ENCODE measurements at regions not wholly inside any gene's neighbourhood (a gene's known extent, or its start where the extent isn't known, plus 50 kb on each side); places are given as distances from the start of the nearest gene placed in this dataset.
"Not testable (repeated sequence)": the region's sequence is repeated elsewhere in the genome, so short reads cannot be mapped to it uniquely, and the experiment has no call there.

GRCh38 chr15:31433091-31433490 is 106.5 kb downstream of the KLF13 start:
- DNase-seq (ENCODE audit: low spot score): no peak

GRCh38 chr15:31433574-31433973 is 106.9 kb downstream of the KLF13 start:
- no peak for DNase-seq (ENCODE audit: low spot score)

- DNase-seq (ENCODE audit: low spot score): no peak
Measured at GRCh38 chr15:31434275-31434587, 107.6 kb downstream of the KLF13 start.

- DNase-seq (ENCODE audit: low spot score): no peak
Measured at GRCh38 chr15:31434588-31435260, 108.1 kb downstream of the KLF13 start.

DNA sequence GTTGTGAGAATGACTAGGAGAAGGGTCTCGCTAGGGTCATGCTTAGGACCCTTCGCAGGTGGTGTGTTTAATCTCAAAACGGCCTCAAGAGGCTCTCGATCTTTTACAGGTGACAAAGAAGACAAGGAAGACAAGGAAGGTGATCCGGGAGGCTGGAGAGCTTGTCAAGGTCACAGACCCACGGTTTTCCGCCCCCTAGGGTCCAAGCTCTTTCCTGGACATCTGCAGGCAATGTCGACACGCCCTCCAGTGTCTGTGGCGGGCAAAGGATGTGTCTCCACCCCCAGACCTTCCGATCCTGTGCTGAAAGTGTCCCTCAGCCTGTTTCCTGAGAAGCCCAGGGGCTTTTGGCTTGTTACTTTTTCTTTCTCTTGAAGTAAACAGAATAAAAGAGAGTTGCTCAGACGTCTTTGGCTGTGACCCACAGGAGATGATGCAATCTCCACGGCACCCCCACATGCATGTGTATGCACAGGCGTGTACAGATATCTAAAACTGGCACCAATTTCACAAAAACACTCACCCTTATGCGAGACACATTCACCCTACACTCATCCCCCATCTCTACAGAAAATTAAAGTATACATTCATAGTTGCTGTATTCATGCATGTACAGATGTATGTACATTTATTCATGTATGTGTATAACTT is 108.8 kb downstream of the KLF13 start:
- DNase-seq (ENCODE audit: low spot score): peak; percentile 78

GRCh38 chr15:31435912-31436628 is 109.4 kb downstream of the KLF13 start:
- DNase-seq (ENCODE audit: low spot score): peak; percentile 44

DNA sequence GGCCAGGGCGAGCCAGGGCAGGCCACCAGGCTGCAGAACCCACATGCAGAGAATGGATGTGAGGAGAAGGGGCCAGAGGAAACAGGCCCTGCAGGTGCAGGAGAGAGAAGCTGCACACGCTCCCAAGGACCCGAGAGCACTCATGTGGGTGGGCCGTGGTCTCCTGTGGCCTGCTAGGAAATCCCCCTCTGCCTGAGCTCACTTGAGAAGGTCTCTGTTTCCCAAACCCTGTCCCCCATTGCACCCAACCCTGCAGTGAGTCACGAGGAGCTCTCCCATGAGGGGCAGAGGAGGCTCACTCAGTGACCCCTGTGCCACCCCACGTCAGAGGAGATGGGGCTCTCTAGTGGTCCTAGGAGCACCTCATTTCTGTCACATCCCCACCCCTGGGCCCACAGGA is 111.1 kb downstream of the KLF13 start:
- DNase-seq (ENCODE audit: low spot score): no peak

DNA sequence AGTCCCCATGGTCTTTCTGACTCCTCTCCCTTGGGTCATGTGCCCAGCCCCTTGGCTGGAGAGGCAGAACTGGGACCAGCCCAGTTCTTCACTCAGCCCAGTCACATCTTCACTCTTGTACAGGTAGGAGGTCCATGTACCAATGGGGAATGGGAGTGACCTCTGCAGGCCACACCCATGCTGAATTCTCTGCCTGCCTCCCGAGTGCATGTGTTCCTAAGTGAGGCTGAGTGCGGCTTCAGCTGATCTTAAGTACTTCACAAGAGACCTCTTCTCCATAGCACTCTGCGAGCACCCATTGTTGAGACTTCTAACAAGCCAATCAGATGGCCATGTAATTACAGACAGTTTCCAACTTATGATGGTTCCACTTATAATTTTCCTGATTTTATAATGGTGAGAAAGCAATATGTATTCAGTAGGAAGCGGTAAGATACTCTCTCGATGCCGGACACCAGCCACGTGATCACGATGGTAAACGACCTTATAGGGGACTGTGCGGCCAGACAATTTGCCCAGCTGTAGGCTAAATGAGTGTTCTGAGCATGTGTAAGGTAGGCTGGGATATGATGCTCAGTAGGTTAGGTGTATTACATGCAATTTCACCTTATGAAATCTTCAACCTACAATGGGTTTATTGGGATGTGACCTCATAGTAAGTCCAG is 112.1 kb downstream of the KLF13 start:
- no peak for DNase-seq (ENCODE audit: low spot score)

DNA sequence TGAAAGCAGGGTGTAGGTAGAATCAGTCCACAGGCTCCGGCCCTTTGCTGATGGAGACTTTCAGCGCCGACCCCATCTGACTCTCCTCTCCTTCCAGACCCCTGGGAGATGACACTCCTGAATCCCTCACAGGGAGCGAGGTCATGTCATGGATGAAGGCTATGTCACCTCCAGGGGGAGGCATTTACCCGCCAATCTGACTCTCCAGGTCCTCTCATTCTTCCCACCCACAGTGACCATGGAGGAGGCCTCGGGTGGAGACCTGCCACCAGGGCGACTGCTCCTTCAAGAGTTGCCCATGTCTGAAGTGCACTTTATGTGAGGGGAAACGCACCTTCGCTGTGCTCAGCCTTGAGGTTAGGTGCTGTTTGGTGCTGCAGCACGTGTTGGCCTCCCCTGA is 112.7 kb downstream of the KLF13 start:
- DNase-seq (ENCODE audit: low spot score): peak; percentile 32

GRCh38 chr15:31440216-31440615 is 113.6 kb downstream of the KLF13 start:
- not testable (repeated sequence) for DNase-seq (ENCODE audit: low spot score)

DNA sequence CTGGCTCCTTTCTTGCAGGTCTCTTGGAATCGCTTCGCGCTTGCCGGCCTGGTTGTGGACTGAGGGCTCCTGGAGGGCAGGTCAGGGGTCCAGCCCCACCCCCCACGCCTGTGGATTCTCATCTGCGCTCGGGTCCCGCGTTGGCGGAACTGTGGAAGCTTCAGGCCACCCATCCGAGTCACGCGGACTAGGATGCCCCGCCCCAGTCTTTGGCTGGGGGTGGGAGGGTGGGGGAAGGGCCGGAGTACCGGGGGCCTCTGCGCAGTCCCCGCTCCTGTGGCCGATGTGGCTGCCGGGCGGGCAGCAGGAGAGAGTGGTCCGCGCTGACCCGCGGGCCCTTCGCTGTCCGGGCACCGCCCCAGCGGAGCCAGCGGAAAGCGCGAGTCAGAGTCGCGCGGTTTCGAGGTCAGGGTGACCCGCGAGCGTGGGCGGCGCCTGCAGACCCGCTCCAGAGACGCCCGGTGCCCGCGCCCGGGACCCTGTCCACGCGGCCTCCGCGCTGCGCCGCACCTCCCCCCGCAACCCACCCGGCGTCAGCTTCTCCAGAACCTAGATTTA is 114.2 kb downstream of the KLF13 start:
- DNase-seq (ENCODE audit: low spot score): no peak

- no peak for DNase-seq (ENCODE audit: low spot score)
Measured at GRCh38 chr15:31442226-31442625, 115.6 kb downstream of the KLF13 start.

- DNase-seq (ENCODE audit: low spot score): no peak
Measured at GRCh38 chr15:31442699-31443111, 116.1 kb downstream of the KLF13 start.

DNA sequence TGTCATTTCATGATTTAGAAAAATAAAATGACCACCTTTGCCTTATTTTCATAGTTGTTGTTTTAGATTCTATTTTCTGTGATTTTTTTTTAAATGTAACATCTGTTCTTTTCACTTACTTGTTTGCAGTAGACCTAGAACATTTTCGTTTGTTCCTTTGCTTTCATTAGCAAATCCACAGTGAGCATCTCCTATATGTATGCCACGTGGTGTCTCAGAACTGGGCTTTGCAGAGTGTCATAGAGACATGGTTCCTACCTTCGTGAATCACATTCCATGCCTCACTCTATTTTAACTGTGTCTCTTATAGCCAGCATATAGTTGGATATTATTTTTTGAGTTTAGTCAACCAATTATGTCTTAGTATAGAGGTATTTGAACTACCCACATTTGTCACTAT is 118.2 kb downstream of the KLF13 start:
- DNase-seq (ENCODE audit: low spot score): no peak

- no peak for DNase-seq (ENCODE audit: low spot score)
Measured at GRCh38 chr15:31446546-31446945, 119.9 kb downstream of the KLF13 start.

DNA sequence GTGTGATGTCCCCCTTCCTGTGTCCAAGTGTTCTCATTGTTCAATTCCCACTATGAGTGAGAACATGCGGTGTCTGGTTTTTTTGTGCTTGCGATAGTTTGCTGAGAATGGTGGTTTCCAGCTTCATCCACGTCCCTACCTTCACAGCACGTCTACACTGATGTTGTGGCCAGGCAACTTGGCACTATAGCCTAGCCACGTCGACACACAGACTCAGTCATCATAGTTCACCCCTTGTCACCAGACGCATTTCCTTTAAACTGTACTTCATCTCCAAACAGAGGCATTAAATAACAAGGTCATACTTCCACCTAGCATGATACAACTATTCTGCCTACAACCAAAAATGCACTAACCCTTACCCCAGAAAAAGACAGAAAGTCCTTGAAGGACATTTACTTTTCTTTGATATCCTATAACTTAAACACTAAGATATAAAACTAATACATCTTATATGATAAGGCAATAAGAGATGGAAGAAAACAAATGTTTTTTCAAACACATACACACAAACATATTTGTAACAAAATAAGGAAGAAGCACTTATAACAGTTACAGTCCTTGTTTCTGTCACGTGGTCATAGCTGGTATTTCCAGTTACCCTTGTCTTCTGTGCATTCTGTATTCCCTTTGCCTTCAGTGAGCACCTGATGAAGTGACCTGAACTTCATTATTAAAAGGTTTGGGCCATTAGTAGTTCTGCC is 121.4 kb downstream of the KLF13 start:
- DNase-seq (ENCODE audit: low spot score): no peak

DNA sequence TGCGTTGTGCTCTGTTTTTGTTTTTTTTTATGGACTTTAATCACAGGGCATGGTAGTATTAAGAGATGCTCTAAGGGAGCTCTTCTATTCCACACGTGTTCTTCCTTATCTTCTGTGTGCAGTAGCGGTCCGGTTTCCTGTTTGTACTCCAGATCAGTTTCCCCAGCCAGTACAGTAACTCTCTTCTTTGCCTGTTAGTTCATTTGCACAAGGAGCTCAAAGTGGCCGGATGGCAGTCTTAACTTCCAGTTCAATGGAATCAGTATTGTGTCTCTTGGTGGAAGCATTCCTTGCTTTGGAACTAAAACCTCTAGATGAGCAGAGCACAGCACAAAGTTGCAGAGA is 122.0 kb downstream of the KLF13 start:
- DNase-seq (ENCODE audit: low spot score): peak; percentile 41

DNA sequence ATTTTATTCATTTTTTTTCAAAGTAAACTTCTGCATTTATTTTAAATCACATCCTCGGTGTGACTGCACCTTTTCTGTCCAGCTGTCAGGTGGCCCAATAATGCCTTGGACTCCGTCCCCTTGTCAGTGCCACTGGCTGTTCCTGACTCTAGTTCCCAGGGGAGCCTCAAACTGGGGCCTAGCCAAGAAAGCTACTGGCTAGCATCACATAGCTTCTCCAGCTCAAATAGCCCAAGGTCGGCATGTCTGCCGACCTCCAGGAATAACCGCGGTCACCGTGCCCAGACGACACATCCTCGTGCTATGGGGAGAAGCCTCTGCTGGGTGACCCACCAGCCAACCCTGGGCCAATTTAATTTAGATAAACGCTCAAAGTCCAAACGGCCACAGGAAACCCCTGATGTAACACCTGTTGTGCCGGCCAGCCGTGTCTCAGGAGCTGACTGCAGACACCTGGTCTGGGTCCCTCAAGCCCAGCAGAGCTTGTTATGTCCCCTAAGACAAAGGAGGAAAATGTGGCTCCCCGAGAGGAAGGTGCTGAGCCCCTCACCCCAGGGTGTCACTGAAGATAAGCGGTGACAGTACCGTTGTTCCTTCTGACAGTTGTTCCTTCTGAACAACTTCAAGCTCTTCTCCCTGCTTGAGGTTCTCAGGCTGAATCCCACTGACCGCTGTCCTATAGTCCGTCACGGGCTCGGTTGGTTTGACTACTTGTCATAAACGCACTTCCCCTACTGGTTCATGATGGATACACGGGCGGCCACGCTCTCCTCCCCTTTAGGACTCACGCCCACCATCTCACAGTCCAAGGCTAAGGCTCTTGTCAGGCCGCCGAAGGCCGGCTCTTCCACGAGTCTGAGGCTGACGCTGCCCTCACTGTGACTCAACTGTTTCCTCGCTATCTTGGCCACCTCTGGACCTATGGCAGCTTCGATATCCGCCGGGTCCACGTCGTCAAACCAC is 126.2 kb downstream of the KLF13 start:
- no peak for DNase-seq (ENCODE audit: low spot score)

- no peak for DNase-seq (ENCODE audit: low spot score)
Measured at GRCh38 chr15:31453558-31454318, 127.1 kb downstream of the KLF13 start.

DNA sequence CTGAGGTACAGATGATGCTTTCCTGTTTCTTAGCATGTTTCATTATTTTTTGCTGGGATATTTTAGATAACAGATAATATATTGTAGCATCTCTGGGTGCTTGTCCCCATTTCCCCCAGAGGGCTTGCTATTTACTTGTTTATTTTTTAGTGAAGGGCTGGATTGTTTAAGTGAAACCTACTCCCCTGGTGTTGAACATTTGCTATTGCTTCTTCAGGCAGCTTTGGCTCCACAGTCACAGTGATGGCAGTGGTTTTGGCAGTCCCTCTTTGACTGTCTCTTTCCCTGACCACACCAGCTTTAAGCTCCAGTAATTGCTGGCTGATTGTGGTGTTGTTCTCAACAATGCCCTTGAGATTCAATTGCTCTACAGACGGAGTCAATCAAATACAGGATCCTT is 128.9 kb downstream of the KLF13 start:
- DNase-seq (ENCODE audit: low spot score): no peak
